NCI-H2196 (cell line): ENCODE measurements at regions not wholly inside any gene's neighbourhood (a gene's known extent, or its start where the extent isn't known, plus 50 kb on each side); places are given as distances from the start of the nearest gene placed in this dataset.

Experiments
- DNase-seq: peaks from one replicate; lab custom pipeline; 2025; ENCODE audit not compliant: unreplicated experiment; lab: John Stamatoyannopoulos, UW

DNA sequence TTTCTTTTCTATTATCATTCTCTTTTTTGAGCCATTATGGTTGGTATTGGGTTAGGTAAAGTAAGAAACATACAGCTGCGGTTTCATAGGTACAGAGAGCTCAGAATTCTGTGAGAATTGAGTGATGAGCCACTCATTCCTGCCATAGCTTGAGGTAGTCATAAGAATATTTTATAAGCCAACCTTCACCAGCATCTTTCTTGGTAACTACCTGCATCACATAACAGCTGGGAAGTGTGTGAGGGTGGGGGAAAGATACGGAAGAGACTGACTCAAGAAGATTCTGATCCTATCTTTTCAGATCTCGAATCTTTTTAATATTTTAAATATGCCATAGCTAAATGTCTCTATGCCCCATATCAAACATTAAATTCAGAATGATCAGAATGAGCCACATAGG lies 313.8 kb upstream of the DDX18 start:
- no peak for DNase-seq

- no peak for DNase-seq
Observed at GRCh38 chr2:117502121-117502520, 312.4 kb upstream of the DDX18 start.

DNA sequence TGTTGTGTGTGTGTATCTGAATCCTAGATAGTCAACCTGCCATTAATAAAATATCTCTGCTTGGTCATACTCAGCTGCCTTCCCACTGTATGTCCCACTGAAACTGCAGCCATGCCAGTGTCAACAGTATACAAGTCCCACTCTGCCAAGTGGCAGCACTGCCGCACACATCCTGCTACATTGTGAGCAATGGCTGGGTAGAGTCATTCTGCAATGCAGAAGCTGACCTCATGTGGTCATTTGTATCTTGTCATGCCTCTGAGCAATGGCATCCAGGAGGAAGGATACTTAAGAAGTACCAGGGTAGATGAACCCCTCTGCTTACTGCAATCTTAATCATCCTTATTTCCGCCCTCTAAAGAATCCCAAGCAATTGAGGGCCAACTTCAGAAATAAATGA lies 302.2 kb upstream of the DDX18 start:
- no peak for DNase-seq

- no peak for DNase-seq
Observed at GRCh38 chr2:117514371-117514770, 300.1 kb upstream of the DDX18 start.

GRCh38 chr2:117519238-117519637 lies 295.3 kb upstream of the DDX18 start:
- no peak for DNase-seq

GRCh38 chr2:117519721-117520120 lies 294.8 kb upstream of the DDX18 start:
- no peak for DNase-seq

GRCh38 chr2:117523267-117523666 lies 291.2 kb upstream of the DDX18 start:
- peak; percentile 51 for DNase-seq

- no peak for DNase-seq
Observed at GRCh38 chr2:117523711-117524238, 290.7 kb upstream of the DDX18 start.

DNA sequence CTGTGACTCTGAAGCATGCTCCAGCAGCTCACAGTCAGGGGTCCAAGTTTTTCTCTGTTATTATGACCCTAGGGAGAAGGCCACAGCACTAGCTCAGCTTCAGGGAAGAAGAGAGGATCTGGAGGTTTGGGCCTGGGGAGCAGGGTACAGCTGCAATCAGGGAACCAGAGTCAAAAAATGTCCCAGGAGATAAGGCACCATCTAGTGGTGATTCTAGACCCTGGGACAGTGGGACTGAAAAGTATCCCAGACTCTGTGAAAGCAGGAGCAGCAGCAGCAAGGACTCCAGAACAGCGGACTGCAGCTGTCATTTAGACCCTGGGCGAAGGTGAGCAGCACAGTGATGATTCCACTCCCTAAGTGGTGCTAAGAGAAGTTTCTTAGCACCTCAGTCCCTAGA lies 278.4 kb upstream of the DDX18 start:
- DNase-seq, result no peak

- no peak for DNase-seq
Observed at GRCh38 chr2:117537032-117537431, 277.5 kb upstream of the DDX18 start.

- DNase-seq, result no peak
Observed at GRCh38 chr2:117551858-117552257, 262.6 kb upstream of the DDX18 start.

DNA sequence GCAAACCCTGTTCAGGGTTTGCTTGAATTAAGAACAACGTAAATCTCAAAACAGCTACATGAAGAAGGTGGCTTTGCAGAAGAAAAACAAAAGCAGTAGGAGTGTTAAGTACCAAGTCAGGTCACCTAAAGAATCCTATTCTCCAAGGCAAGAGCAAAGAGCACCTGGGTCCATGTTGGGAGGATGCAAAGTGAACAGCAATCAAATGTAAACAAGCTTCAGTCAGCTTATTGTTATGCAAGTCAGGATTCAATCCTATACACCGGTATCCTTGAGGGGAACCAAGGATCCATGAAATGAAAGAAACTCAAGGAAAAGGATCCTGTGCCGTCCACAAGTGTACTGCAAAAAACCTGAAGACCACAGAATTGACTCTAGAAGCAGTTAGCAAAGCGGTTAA lies 261.0 kb upstream of the DDX18 start:
- no peak for DNase-seq

DNA sequence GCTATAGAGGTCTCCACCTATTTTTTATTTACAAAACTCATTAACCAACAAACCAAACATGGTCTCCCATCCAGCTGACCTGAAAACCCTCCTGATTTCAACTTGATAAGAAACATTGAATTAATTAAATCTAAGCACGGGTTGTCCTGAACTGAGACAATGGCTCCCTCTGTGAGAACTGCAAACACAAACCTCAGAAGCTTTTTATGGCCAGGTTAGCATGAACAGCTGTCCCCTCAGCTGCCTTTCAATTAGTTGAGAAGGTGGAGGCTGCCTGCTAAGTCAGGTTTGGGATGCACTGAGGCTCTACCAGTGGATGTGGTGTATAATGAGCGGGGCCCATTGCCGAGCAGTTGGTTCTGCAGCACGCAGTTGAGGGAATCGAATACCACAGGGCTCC lies 258.5 kb upstream of the DDX18 start:
- DNase-seq, result no peak

GRCh38 chr2:117557626-117558025 lies 256.9 kb upstream of the DDX18 start:
- no peak for DNase-seq

DNA sequence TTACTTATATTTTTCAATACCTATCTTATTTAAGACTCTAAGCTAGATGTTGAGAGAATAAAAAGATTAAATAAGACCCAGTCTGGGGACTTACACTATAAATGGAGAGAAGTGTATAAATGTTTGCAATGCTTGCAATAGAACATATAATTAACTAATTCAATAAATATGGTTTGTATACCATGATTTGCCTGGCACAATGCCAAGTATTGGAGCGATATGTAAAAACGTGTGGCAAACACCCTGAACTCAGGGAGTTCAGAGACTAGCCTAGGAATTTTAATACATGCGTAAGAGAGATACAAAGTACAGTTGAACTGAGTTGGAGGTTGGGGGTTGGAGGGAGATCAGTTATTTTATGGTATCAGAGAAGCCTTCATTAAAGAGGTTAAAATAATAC lies 251.8 kb upstream of the DDX18 start:
- DNase-seq, result no peak

GRCh38 chr2:117571590-117572349 lies 242.7 kb upstream of the DDX18 start:
- DNase-seq, result no peak

- DNase-seq, result no peak
Observed at GRCh38 chr2:117587310-117587709, 227.2 kb upstream of the DDX18 start.

DNA sequence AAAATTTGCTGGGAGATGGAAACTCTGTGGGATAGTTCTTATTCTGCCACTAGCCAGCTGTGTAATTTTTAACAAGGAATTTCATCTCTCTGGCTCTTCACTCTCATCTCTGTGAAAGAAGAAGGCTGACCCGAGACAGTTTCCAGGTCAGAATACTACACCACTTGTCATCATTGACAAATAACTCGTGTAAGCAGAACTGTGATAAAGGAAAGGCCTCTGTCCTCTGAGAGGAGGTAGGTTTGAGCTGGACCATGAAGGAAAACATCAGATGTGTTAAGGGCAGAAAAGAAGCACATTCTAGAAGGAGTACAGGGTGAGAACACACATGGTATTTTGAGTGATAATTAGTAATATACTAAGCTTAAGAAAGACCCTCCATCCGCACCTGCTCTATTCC lies 211.4 kb upstream of the DDX18 start:
- no peak for DNase-seq

DNA sequence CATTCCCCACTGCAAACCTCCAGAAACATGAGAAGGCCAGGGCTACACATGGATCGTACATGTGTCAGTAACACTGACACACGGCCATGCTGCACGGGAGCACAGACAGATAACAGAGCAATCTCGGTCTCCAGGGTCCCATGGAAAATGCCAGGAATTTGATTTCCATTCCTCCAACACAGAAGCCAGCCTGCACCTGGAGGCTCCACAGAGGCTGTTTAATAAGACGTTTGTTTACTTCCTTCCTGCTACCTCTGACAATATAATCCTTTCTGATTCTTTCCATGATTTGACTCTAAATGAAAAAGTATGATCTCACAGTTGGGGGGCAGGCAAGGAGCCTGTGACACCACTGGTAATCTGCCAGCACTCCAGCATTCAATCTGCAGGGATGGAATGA lies 210.9 kb upstream of the DDX18 start:
- no peak for DNase-seq

DNA sequence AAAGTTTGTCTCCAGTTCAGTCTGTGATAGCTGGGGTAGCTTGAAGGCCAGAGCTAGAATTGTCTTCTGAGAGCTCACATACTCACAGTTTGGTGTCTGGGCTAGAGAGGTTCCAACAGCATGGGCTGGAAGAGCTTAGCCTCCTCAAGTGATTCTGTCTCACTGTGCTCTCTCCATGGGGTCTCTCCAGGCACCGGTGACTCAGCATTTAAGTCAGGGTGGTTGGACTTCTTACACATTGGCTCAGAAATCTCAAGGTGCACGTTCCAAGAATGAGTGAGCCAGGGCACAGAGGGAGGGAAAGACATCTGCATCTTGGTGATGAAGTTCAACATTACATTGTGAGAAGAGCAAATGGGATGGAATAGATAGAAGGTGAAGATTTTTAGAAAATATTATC lies 207.3 kb upstream of the DDX18 start:
- no peak for DNase-seq

DNA sequence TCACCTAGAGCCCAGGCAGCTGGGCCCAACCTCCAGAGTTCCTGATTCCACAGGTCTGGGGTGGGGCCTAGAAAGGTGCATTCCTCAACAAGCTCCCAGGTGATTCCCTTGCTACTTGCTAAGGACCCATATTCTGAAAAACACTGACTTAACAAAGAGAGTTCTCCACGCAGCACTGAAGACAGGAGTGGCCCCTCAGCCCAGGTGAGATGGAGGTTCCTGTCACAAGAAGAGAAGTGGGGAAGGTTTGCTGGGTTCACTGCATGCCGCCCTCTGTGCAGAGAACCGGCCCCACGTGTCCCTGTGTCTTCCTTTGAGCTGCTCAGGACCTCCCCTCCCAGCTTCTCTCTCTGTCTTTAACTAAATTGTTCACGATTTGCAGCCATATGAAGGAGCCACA lies 201.4 kb upstream of the DDX18 start:
- DNase-seq, result no peak

GRCh38 chr2:117614296-117614695 lies 200.2 kb upstream of the DDX18 start:
- DNase-seq, result no peak
